ENCODE measurements at regions not wholly inside any gene's neighbourhood (a gene's known extent, or its start where the extent isn't known, plus 50 kb on each side); places are given as distances from the start of the nearest gene placed in this dataset.

DNA sequence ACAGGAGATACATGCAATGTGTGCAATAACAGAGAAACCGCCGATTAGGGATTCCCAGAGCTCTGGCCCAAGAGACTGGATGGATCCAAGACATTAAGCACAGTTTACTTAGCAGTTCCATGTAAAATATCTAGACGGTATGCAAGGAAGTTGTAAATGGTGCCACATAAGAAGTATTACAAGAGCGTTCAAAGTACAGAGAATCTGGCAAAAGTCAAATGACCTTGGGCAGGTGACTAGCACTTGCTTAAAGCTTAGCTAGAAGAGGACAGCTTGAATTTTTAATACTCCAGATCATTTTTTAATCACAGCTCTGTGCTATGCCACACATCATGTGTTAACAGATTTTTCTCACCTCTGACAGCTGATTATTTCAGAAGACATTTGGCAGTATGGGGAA lies 72.3 kb upstream of the TNPO1 start:
- no peak for TF ChIP-seq RAD21 (IDR thresholded peaks at IDR 0.05; ENCODE audit: low read length)
- no peak for TF ChIP-seq CTCF (conservative IDR thresholded peaks at IDR 0.05; ENCODE audit: low read depth, low read length)
- no peak for TF ChIP-seq MAFK (IDR thresholded peaks at IDR 0.05; ENCODE audit: low read depth, low read length)
- TF ChIP-seq RCOR1 (IDR thresholded peaks at IDR 0.05; ENCODE audit: insufficient replicate concordance, low read length), result no peak
- no peak for TF ChIP-seq RFX5 (IDR thresholded peaks at IDR 0.05; ENCODE audit: low read depth, low read length)
- no peak for TF ChIP-seq CEBPB (IDR thresholded peaks at IDR 0.05; ENCODE audit: low read depth, low read length)
- TF ChIP-seq POLR2A (IDR thresholded peaks at IDR 0.05; ENCODE audit: low read depth, low read length), result no peak
- TF ChIP-seq MXI1 (IDR thresholded peaks at IDR 0.05; ENCODE audit: borderline replicate concordance, low read depth, low read length), result no peak
- TF ChIP-seq SMC3 (IDR thresholded peaks at IDR 0.05; ENCODE audit: low read depth, low read length), result no peak
- TF ChIP-seq, protein P1, sequence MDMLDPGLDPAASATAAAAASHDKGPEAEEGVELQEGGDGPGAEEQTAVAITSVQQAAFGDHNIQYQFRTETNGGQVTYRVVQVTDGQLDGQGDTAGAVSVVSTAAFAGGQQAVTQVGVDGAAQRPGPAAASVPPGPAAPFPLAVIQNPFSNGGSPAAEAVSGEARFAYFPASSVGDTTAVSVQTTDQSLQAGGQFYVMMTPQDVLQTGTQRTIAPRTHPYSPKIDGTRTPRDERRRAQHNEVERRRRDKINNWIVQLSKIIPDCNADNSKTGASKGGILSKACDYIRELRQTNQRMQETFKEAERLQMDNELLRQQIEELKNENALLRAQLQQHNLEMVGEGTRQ (IDR thresholded peaks at IDR 0.05; ENCODE audit: low read depth, low read length), result no peak
- no peak for TF ChIP-seq MAZ (IDR thresholded peaks at IDR 0.05; ENCODE audit: borderline replicate concordance, low read depth, low read length)
